Bronchial epithelial cell (primary cell): ENCODE measurements at regions not wholly inside any gene's neighbourhood (a gene's known extent, or its start where the extent isn't known, plus 50 kb on each side); places are given as distances from the start of the nearest gene placed in this dataset.

Experiments
- DNase-seq: peaks from one replicate; pipeline ENCODE4 v3.0.0-alpha.2; 2010; ENCODE audit warnings: low read depth
- FAIRE-seq: peaks from 2 replicates; lab custom pipeline; 2011; peaks lifted over from hg19 to GRCh38; lab: Jason Lieb, UNC
- H3K27me3 ChIP-seq: 2 replicates; pipeline ENCODE4 v1.5.1; 2011; ENCODE audit warnings: low read length; ENCODE audit not compliant: control insufficient read depth, insufficient read depth
- H3K36me3 ChIP-seq: 2 replicates; pipeline ENCODE4 v1.5.1; 2011; ENCODE audit warnings: low read length; ENCODE audit not compliant: control insufficient read depth, insufficient read depth
- H3K4me3 ChIP-seq: 2 replicates; pipeline ENCODE4 v1.5.1; 2011; ENCODE audit warnings: mild to moderate bottlenecking, low read depth, low read length, control low read depth
- TF ChIP-seq, protein P1 (sequence below): IDR thresholded peaks from 2 replicates; pipeline ENCODE4 v1.5.1; 2011; ENCODE audit warnings: mild to moderate bottlenecking, moderate library complexity, low read length, control low read depth, inconsistent platforms; ENCODE audit not compliant: insufficient read depth, severe bottlenecking

GRCh38 chr11:122604621-122605020 lies 50.9 kb upstream of the UBASH3B start:
- Histone ChIP-seq H3K36me3 (no peaks in the 10 kb centered on the region), H3K27me3 (no peaks in the 10 kb centered on the region), H3K4me3 (no peak overlapping the region)
- TF ChIP-seq, protein P1, sequence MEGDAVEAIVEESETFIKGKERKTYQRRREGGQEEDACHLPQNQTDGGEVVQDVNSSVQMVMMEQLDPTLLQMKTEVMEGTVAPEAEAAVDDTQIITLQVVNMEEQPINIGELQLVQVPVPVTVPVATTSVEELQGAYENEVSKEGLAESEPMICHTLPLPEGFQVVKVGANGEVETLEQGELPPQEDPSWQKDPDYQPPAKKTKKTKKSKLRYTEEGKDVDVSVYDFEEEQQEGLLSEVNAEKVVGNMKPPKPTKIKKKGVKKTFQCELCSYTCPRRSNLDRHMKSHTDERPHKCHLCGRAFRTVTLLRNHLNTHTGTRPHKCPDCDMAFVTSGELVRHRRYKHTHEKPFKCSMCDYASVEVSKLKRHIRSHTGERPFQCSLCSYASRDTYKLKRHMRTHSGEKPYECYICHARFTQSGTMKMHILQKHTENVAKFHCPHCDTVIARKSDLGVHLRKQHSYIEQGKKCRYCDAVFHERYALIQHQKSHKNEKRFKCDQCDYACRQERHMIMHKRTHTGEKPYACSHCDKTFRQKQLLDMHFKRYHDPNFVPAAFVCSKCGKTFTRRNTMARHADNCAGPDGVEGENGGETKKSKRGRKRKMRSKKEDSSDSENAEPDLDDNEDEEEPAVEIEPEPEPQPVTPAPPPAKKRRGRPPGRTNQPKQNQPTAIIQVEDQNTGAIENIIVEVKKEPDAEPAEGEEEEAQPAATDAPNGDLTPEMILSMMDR = no peak
- FAIRE-seq = no peak
- DNase-seq = no peak

GRCh38 chr11:122601141-122602125 lies 54.1 kb upstream of the UBASH3B start:
- Histone ChIP-seq H3K4me3 (no peak overlapping the region), H3K27me3 (no peaks in the 10 kb centered on the region), H3K36me3 (no peaks in the 10 kb centered on the region)
- TF ChIP-seq, protein P1 = no peak
- peak; percentile 42 for DNase-seq
- no peak for FAIRE-seq

GRCh38 chr11:122600290-122600689 lies 55.2 kb upstream of the UBASH3B start:
- FAIRE-seq = no peak
- TF ChIP-seq, protein P1 = no peak

GRCh38 chr11:122599434-122599833 lies 56.1 kb upstream of the UBASH3B start:
- H3K4me3 ChIP-seq = no peak overlapping the region
- FAIRE-seq (no peak), DNase-seq (no peak)
- H3K36me3 ChIP-seq = no peaks in the 10 kb centered on the region
- no peaks in the 10 kb centered on the region for H3K27me3 ChIP-seq
- TF ChIP-seq, protein P1 = no peak

More at GRCh38 chr11:122600290-122600689, 55.2 kb upstream of the UBASH3B start:
- Histone ChIP-seq H3K36me3 (no peaks in the 10 kb centered on the region), H3K4me3 (no peak overlapping the region), H3K27me3 (no peaks in the 10 kb centered on the region)
- DNase-seq = no peak

- H3K36me3 ChIP-seq = no peaks in the 10 kb centered on the region
- H3K27me3 ChIP-seq = no peaks in the 10 kb centered on the region
- H3K4me3 ChIP-seq = no peak overlapping the region
- peak; percentile 44 for DNase-seq
- TF ChIP-seq, protein P1 = no peak
- no peak for FAIRE-seq
These were observed 56.6 kb upstream of the UBASH3B start for GRCh38 chr11:122598971-122599370.

DNA sequence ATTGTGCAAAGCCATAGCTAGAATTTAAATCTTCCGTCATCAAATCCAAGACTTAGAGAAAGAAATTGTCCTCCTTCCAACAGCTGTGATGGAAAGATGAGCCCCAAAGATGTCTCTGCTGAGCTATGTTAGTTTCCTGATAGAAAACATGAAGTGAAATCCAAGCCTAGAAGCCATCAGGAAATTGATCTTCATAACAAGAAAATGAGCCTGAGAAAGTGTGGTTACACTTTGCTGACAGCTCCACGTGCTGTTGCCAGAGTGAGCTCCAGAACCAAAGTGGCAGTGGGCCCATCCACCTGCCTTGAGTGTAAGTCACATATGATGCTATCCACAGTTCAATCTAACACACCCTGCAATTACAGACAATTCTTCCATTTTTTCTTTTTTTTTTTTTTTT lies 58.0 kb upstream of the UBASH3B start:
- Histone ChIP-seq H3K36me3 (no peaks in the 10 kb centered on the region), H3K4me3 (no peak overlapping the region), H3K27me3 (no peaks in the 10 kb centered on the region)
- FAIRE-seq = no peak
- DNase-seq = no peak
- TF ChIP-seq, protein P1 = no peak
